ENCODE measurements at regions not wholly inside any gene's neighbourhood (a gene's known extent, or its start where the extent isn't known, plus 50 kb on each side); places are given as distances from the start of the nearest gene placed in this dataset.

DNA sequence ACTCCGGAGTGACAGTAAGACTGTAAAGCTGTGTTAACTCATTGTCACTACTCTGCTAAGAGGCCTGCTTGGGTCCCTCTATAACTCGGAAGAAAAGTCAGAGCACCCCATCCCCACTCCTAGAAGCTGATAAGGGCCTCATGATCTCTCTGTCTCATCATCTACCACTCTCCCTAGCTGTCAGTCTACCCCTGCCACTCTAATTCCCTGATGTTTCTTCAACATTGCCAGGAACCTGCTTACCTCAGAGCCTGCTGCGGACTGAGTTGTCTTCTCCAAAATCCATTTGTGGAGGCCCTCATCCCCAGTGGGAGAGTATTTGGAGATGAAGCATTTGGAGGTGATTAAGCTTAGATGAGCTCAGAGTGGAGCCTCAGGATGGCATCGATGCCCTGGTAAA is 1092.2 kb downstream of the TBC1D22A start:
- TF ChIP-seq CTCF (IDR thresholded peaks at IDR 0.05; ENCODE audit: borderline replicate concordance, insufficient read depth, low read depth, low read length): no peak

DNA sequence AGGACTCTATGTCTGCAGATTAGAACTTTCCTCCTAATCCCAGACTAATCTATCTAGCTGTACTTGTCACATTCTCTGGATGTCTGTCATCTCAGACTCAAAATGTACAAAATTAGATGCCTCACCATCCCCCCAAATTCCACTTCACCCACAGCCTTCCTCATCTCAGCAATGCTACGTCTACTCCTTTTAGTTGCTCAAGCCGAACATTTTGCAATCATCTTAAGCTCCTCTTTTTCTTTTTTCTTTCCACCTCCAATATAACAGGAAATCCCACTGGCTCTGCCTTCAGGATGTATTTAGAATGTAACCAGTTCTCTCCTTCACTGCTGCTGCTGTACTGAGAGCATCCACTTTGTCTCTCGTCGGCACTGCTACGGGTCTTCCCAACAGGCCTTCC is 1091.8 kb downstream of the TBC1D22A start:
- no peak for TF ChIP-seq CTCF (IDR thresholded peaks at IDR 0.05; ENCODE audit: borderline replicate concordance, insufficient read depth, low read depth, low read length)
- H3K4me3 ChIP-seq (ENCODE audit: low read depth, low read length): no peak overlapping the region

More for the DNA sequence above, 1092.2 kb downstream of the TBC1D22A start:
- no peak overlapping the region for H3K4me3 ChIP-seq (ENCODE audit: low read depth, low read length)

DNA sequence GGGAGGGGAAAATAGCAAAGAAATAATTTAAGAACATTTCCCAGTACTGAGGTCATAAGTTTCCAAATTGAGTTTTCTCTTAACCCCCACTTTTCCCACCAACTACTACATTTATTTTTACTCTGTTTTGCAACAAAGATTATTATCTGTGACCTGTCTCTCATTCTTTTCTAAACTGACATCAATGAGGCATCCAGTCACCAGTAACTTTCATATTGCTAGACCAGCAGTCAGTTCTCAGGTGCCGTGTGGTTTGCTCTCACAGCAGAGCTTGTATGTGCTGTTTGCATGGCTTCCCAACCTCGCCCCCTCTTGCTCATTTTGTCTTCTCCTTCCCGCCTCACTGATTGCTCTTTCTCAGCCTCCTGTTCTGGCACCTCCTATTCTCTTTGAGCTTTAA is 1091.3 kb downstream of the TBC1D22A start:
- no peak overlapping the region for H3K4me3 ChIP-seq (ENCODE audit: low read depth, low read length)
- no peak for TF ChIP-seq CTCF (IDR thresholded peaks at IDR 0.05; ENCODE audit: borderline replicate concordance, insufficient read depth, low read depth, low read length)

DNA sequence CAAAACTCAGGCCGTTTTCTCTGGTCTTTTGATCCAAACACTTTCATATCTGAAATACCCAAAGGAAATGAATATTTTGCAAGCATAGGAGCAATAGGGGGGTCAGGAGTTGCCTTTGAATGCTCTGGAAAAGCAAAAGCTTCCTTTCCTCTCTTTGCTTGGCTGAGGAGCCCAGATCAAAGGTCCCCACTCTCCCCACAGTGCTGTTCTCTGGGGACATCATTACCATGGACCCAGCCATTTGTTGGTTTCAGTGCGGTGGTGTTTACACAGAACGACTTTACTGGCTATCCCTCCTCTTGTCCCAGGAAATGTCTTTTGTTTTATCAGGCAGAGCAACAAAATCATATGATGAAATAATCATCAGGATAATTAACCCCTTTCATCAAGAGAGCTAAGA is 1089.1 kb downstream of the TBC1D22A start:
- no peak for TF ChIP-seq CTCF (IDR thresholded peaks at IDR 0.05; ENCODE audit: borderline replicate concordance, insufficient read depth, low read depth, low read length)
- H3K4me3 ChIP-seq (ENCODE audit: low read depth, low read length): no peak overlapping the region

GRCh38 chr22:47850644-47851151 is 1088.2 kb downstream of the TBC1D22A start:
- no peak overlapping the region for H3K4me3 ChIP-seq (ENCODE audit: low read depth, low read length)
- TF ChIP-seq CTCF (IDR thresholded peaks at IDR 0.05; ENCODE audit: borderline replicate concordance, insufficient read depth, low read depth, low read length): no peak

GRCh38 chr22:47849576-47849975 is 1087.1 kb downstream of the TBC1D22A start:
- H3K4me3 ChIP-seq (ENCODE audit: low read depth, low read length): no peak overlapping the region
- no peak for TF ChIP-seq CTCF (IDR thresholded peaks at IDR 0.05; ENCODE audit: borderline replicate concordance, insufficient read depth, low read depth, low read length)

GRCh38 chr22:47848184-47848920 is 1085.9 kb downstream of the TBC1D22A start:
- no peak for TF ChIP-seq CTCF (IDR thresholded peaks at IDR 0.05; ENCODE audit: borderline replicate concordance, insufficient read depth, low read depth, low read length)

More at GRCh38 chr22:47848184-47848920, 1085.9 kb downstream of the TBC1D22A start:
- H3K4me3 ChIP-seq (ENCODE audit: low read depth, low read length): no peak overlapping the region
